Gastrocnemius medialis (tissue), 4 donors: ENCODE measurements at regions not wholly inside any gene's neighbourhood (a gene's known extent, or its start where the extent isn't known, plus 50 kb on each side); places are given as distances from the start of the nearest gene placed in this dataset.

ENCODE experiments used
- CTCF ChIP-seq, 5 experiments: fragments of 450-650 bp in 3 of 5; fragments of 200-600 bp in 2 of 5; sonication (generic) in 2 of 5; IDR thresholded peaks in 4 of 5; conservative IDR thresholded peaks in 1 of 5; 1 replicate in 4 of 5; 2 replicates in 1 of 5; pipeline ENCODE4 v1.5.1; 2016 to 2019; ENCODE audit warnings: antibody characterized with exemption in 5 of 5, mild to moderate bottlenecking in 3 of 5, moderate library complexity in 3 of 5
- POLR2A ChIP-seq, 2 donors: fragments of 450-650 bp; IDR thresholded peaks; one replicate each; pipeline ENCODE4 v1.6.1; 2017; ENCODE audit warnings: antibody characterized with exemption in 2 of 2, mild to moderate bottlenecking in 2 of 2, moderate library complexity in 2 of 2

GRCh38 chr15:70259028-70259424, 161.3 kb upstream of the TLE3 start:
- TF ChIP-seq CTCF (IDR thresholded peaks at IDR 0.05 in 4 of 5, conservative IDR thresholded peaks at IDR 0.05 in 1 of 5) (no peak), POLR2A (IDR thresholded peaks at IDR 0.05) (no peak)
